Subcutaneous abdominal adipose tissue (tissue), 5 donors: ENCODE measurements at regions not wholly inside any gene's neighbourhood (a gene's known extent, or its start where the extent isn't known, plus 50 kb on each side); places are given as distances from the start of the nearest gene placed in this dataset.

Experiments used
- H3K27ac ChIP-seq: one replicate; pipeline ENCODE4 v1.7.0; 2013; ENCODE audit warnings: low read depth, mild to moderate bottlenecking, inconsistent platforms, low read length, moderate library complexity
- H3K27me3 ChIP-seq, 5 donors: one replicate each; pipeline ENCODE4 v1.7.0; 2013; ENCODE audit warnings: low read length in 5 of 5, inconsistent platforms in 1 of 5; ENCODE audit not compliant: control insufficient read depth in 5 of 5, insufficient read depth in 4 of 5
- H3K36me3 ChIP-seq, 5 donors: one replicate each; pipeline ENCODE4 v1.7.0; 2013; ENCODE audit warnings: low read length in 5 of 5; ENCODE audit not compliant: control insufficient read depth in 5 of 5, insufficient read depth in 5 of 5
- H3K4me1 ChIP-seq, 5 donors: one replicate each; pipeline ENCODE4 v1.7.0; 2013; ENCODE audit warnings: low read length in 5 of 5, mild to moderate bottlenecking in 3 of 5, moderate library complexity in 1 of 5; ENCODE audit not compliant: control insufficient read depth in 5 of 5, insufficient read depth in 5 of 5
- H3K4me3 ChIP-seq, 5 donors: one replicate each; pipeline ENCODE4 v1.7.0; 2013; ENCODE audit warnings: low read length in 5 of 5, low read depth in 1 of 5
- H3K9ac ChIP-seq, 5 donors: one replicate each; pipeline ENCODE4 v1.7.0; 2013; ENCODE audit warnings: low read length in 5 of 5, mild to moderate bottlenecking in 4 of 5, moderate library complexity in 3 of 5
- H3K9me3 ChIP-seq, 5 donors: one replicate each; pipeline ENCODE4 v1.7.0; 2013; ENCODE audit warnings: low read length in 5 of 5; ENCODE audit not compliant: control insufficient read depth in 5 of 5
- donor health status: healthy.
- donor health status: healthy.
- donor health status: healthy.
- donor health status: healthy.
- donor health status: healthy.

GRCh38 chr5:27318701-27319100 is 280.3 kb upstream of the CDH9 start:
- Histone ChIP-seq H3K9me3 (no peaks in the 10 kb centered on the region), H3K36me3 (no peaks in the 10 kb centered on the region), H3K4me3 (no peak overlapping the region), H3K27me3 (no peaks in the 10 kb centered on the region), H3K4me1 (no peaks in the 10 kb centered on the region), H3K9ac (no peak overlapping the region), H3K27ac (no peak overlapping the region)

- Histone ChIP-seq H3K4me1 (no peaks in the 10 kb centered on the region), H3K9me3 (no peaks in the 10 kb centered on the region), H3K9ac (no peak overlapping the region), H3K27me3 (no peaks in the 10 kb centered on the region), H3K36me3 (no peaks in the 10 kb centered on the region), H3K4me3 (no peak overlapping the region), H3K27ac (no peak overlapping the region)
Measured at GRCh38 chr5:27316271-27316650, 277.9 kb upstream of the CDH9 start.

- Histone ChIP-seq H3K9ac (no peak overlapping the region), H3K27me3 (no peaks in the 10 kb centered on the region), H3K36me3 (no peaks in the 10 kb centered on the region), H3K4me3 (no peak overlapping the region), H3K9me3 (no peaks in the 10 kb centered on the region), H3K27ac (no peak overlapping the region), H3K4me1 (no peaks in the 10 kb centered on the region)
Measured at GRCh38 chr5:27315363-27316270, 277.2 kb upstream of the CDH9 start.

GRCh38 chr5:27313549-27313948 is 275.2 kb upstream of the CDH9 start:
- Histone ChIP-seq H3K4me3 (no peak overlapping the region), H3K36me3 (no peaks in the 10 kb centered on the region), H3K9ac (no peak overlapping the region), H3K27me3 (no peaks in the 10 kb centered on the region), H3K9me3 (no peaks in the 10 kb centered on the region), H3K27ac (no peak overlapping the region), H3K4me1 (no peaks in the 10 kb centered on the region)

- H3K4me1 ChIP-seq: no peaks in the 10 kb centered on the region
- no peak overlapping the region for H3K4me3 ChIP-seq
- H3K27me3 ChIP-seq: no peaks in the 10 kb centered on the region
- H3K27ac ChIP-seq: no peak overlapping the region
- no peaks in the 10 kb centered on the region for H3K36me3 ChIP-seq
- no peaks in the 10 kb centered on the region for H3K9me3 ChIP-seq
- H3K9ac ChIP-seq: no peak overlapping the region
Measured at GRCh38 chr5:27312291-27312893, 274.0 kb upstream of the CDH9 start.

- no peaks in the 10 kb centered on the region for H3K27me3 ChIP-seq
Measured at GRCh38 chr5:27311544-27311943, 273.2 kb upstream of the CDH9 start.

GRCh38 chr5:27308153-27308552 is 269.8 kb upstream of the CDH9 start:
- Histone ChIP-seq H3K9me3 (no peaks in the 10 kb centered on the region), H3K4me1 (no peaks in the 10 kb centered on the region), H3K27me3 (no peaks in the 10 kb centered on the region), H3K4me3 (no peak overlapping the region), H3K36me3 (no peaks in the 10 kb centered on the region), H3K9ac (no peak overlapping the region), H3K27ac (no peak overlapping the region)

More at GRCh38 chr5:27311544-27311943, 273.2 kb upstream of the CDH9 start:
- Histone ChIP-seq H3K27ac (no peak overlapping the region), H3K36me3 (no peaks in the 10 kb centered on the region), H3K9me3 (no peaks in the 10 kb centered on the region), H3K4me1 (no peaks in the 10 kb centered on the region), H3K9ac (no peak overlapping the region), H3K4me3 (no peak overlapping the region)

GRCh38 chr5:27290172-27290571 is 251.8 kb upstream of the CDH9 start:
- Histone ChIP-seq H3K9ac (no peak overlapping the region), H3K36me3 (no peaks in the 10 kb centered on the region), H3K27ac (no peak overlapping the region), H3K4me3 (no peak overlapping the region), H3K27me3 (no peaks in the 10 kb centered on the region), H3K9me3 (no peaks in the 10 kb centered on the region), H3K4me1 (no peaks in the 10 kb centered on the region)

GRCh38 chr5:27276119-27276518 is 237.7 kb upstream of the CDH9 start:
- H3K9ac ChIP-seq: no peak overlapping the region
- no peaks in the 10 kb centered on the region for H3K36me3 ChIP-seq
- no peaks in the 10 kb centered on the region for H3K27me3 ChIP-seq
- H3K4me1 ChIP-seq: no peaks in the 10 kb centered on the region
- H3K4me3 ChIP-seq: no peak overlapping the region
- peaks cover 0 to 3% (median 0%) of the 10 kb centered on the region in 5 donors for H3K9me3 ChIP-seq
- no peak overlapping the region for H3K27ac ChIP-seq

- Histone ChIP-seq H3K27me3 (no peaks in the 10 kb centered on the region), H3K4me3 (no peak overlapping the region), H3K9me3 (peaks cover 0 to 3% (median 0%) of the 10 kb centered on the region in 5 donors), H3K9ac (no peak overlapping the region), H3K36me3 (no peaks in the 10 kb centered on the region), H3K27ac (no peak overlapping the region), H3K4me1 (no peaks in the 10 kb centered on the region)
Measured at GRCh38 chr5:27275345-27275744, 237.0 kb upstream of the CDH9 start.
